Activated CD4-positive, alpha-beta T cell treated with anti-CD3 and anti-CD28 coated beads for 1 hour (primary cell): ENCODE measurements at regions not wholly inside any gene's neighbourhood (a gene's known extent, or its start where the extent isn't known, plus 50 kb on each side); places are given as distances from the start of the nearest gene placed in this dataset.
A peak's percentile ranks its signal among the peaks of the same experiment; 100 is the strongest.

Experiments
- DNase-seq: peaks from one replicate; pipeline ENCODE4 v3.0.0-alpha.2; 2020

DNA sequence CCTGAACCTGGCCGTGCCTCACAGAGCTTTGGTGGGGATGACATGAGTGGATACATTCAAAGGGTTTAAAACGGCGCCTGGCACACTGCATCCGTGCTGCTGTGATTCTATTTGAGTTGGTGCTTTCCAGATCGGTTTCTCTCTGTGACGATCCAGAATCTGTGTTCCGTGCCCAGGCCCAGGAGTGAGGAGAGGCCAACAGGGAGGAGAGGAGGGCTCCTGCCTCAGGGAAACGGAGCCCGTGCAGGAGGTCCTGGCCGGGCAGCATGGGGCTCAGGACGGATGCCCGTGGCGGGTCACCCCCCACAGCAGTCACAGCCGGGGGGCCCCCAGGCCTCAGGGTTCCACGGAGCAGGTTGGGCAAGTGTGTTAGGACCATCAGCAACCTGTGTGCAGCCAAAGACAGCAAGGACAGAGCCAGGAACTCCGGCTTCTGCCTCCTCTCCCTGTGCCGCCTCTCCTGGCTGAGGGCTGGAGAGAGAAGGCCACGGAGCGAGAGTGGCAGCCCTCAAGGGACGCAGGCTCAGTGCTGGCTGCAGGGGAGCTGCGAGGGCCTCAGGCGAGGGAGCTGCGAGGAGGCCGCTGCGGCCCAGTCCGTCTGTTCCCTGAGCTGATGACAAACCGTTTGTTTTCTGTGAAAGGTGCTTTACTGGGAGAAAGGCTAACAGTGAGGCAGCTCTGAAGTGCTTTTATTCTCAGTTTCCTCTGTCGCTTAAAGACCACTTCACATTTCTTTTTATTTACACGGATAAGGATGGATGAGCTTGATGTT lies 99.3 kb downstream of the METRNL start:
- DNase-seq: no peak

GRCh38 chr17:83179374-83179773 lies 100.0 kb downstream of the METRNL start:
- no peak for DNase-seq

DNA sequence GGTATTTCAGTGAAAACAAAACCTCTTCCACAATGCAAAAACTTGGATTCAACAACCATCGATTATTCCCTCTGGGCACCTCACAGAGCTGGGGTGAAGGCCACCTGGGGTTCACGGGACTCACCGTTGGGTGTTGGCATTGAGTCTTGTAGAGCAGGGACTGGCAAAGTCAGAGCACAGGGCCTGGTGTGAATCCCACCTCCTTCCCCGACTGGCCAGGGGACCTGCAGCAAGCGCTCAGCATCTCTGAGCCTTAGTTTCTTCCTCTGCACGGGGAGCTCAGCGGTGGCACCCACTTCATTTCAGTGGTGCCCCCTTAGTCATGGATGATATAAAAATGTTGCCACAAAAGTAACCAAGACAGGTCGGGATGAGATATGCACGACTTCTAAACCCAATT lies 100.4 kb downstream of the METRNL start:
- no peak for DNase-seq

DNA sequence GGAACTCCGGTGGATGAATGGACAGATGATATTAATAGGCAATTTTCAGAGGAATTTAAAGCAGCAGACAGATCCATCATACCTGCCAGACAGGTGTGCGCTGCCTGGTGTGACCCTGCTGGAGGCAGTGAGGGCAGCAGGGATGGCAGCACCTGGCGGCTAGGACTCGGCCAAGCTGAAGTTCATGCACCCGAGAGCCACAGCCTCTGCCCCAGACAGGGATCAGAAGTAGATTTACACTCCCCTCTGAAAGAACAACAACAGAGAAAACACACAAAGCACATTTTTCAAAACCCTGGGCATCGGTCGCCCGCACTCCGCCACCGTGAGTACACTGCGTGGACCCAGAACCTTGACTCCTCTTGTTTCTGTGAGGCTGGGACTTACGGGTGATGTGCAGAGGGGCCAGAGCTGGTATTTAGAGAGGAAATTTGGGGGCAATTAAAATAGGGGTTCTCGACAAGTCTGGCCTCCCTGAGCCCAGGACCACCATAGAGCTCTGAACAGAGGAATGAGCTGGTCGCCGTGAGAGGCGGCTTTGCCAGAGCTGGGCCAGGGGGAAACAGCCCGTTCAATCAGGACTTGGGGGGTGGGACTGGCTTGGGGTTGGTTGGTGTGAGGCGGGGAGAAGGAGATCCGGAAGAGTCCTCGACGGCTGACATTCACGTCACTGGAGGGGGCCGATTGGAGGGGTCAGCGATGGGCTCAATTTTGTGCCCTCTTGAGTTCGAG lies 101.0 kb downstream of the METRNL start:
- DNase-seq: no peak

DNA sequence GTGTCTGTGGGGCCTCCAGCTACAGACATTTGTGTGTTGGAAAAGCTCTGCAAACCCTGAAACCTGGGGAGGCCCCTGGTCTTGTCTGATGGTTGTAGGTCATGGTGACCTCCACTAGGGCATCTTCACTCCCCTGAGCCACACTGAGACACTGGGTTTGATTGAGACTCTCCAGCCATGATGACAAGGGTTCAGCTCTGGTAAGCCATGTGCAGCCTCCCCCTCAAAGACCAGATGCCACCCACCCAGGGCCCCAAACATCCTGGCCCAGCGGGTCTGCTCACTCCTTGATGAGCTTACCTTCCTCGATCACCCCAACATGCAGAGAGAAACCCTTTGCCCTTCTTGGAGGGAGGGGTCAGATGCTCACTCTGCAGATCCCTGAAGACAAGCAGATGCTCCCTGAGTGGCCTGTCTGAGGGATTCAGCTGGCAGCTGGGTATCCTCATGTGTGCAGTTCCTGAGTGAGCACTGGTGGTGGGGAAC lies 101.6 kb downstream of the METRNL start:
- no peak for DNase-seq

- DNase-seq: no peak
Measured at GRCh38 chr17:83181991-83182619, 102.7 kb downstream of the METRNL start.

GRCh38 chr17:83182620-83183101 lies 103.3 kb downstream of the METRNL start:
- DNase-seq: peak; percentile 7

GRCh38 chr17:83183145-83183948 lies 103.9 kb downstream of the METRNL start:
- DNase-seq: peak; percentile 3

DNA sequence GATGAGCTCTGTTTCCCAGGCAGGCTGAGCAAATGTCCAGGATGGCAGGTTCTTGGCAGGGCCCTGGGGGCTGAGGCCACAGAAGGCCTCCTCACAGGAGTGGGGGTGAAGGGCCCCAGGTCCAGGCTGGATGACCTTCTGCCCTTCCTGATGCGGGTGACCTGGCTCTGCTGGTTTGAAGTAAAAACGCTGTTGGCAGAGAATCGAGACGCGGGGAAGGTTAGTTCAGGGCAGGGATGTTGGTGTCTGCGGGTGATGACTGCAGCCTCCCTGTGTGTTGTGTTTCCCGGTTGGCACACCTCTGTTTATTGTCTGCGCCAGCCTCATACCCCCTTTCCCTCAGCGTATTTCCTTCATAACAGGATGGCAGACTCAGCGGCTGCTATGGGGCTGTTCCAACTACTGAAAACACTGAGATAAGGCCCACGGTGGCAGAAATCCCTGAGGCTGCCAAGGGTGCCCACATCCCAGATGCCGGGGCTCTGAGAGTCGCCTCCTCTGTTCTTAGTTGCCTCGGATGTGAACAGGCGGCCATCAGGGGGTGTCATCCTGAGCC lies 104.6 kb downstream of the METRNL start:
- DNase-seq: no peak

- no peak for DNase-seq
Measured at GRCh38 chr17:83185023-83186002, 105.9 kb downstream of the METRNL start.

DNA sequence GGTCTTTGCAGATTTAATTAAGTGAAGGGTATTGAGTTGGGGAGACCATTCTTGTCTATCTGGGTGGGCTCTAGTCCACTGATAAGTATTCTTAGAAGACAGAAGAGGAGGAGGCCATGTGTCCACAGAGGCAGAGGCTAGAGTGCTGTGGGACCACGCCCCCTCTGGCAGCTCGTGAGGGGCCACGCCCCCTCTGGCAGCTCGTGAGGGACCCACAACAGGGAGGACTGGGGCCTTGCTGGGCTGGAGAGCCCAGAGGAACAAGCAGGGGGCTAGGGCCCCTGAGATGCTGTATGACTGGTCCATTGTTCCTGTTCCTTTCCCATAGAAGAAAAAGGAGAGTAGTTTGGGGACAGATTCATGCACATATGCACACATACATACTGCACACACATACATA lies 106.8 kb downstream of the METRNL start:
- DNase-seq: no peak

DNA sequence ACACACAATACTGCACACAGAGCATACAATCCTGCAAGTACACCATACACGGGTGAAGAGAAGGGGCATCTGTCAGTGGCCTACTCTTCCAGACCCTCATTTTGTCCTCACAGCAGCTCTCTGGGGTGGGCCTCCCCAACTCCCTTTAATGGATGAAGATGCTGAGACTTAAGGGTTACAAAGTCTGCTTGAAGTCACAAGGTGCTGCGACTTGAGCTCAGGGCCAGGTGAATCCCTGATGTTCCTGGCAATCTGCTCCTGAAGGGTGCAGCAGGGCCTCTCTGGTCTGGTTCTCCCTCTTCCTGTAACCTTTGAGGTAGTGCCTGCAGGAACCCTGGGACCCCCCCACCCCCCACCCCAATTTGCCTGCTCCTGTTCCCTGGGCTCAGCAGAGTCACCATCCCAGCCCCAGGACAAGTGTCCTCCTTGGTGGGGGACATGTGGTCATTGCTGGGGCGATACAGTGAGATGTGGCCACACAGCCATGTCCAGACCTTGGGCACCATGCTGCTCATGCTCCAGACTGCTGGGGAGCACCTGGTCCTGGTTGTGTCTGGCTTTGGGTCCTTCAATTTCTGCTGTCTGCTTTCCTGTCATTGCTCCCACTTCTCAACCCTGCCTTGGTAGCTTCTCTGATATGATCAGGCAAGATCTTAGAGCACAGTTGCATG lies 107.5 kb downstream of the METRNL start:
- no peak for DNase-seq

- no peak for DNase-seq
Measured at GRCh38 chr17:83187782-83188311, 108.4 kb downstream of the METRNL start.

- peak; percentile 1 for DNase-seq
Measured at GRCh38 chr17:83189044-83190003, 109.9 kb downstream of the METRNL start.

DNA sequence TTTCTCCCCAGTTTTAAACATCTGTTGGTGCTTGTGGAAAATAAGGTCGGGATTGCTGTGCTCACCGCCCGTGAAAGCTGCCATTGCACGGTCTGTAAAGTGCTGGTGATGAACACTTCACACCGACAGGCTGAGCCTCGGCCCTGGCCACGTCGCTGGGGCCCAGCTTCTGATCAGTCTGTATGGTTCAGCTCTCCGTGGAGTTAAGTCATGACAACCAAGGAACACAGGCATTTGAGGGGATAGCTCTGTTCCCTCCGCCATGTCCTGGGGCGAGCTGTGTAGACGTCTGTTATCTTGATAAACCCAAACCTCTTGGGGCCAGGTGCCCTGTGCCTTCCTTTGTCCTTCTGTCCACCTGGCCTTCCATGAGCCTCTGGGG lies 110.6 kb downstream of the METRNL start:
- no peak for DNase-seq

- DNase-seq: no peak
Measured at GRCh38 chr17:83190601-83191387, 111.4 kb downstream of the METRNL start.

DNA sequence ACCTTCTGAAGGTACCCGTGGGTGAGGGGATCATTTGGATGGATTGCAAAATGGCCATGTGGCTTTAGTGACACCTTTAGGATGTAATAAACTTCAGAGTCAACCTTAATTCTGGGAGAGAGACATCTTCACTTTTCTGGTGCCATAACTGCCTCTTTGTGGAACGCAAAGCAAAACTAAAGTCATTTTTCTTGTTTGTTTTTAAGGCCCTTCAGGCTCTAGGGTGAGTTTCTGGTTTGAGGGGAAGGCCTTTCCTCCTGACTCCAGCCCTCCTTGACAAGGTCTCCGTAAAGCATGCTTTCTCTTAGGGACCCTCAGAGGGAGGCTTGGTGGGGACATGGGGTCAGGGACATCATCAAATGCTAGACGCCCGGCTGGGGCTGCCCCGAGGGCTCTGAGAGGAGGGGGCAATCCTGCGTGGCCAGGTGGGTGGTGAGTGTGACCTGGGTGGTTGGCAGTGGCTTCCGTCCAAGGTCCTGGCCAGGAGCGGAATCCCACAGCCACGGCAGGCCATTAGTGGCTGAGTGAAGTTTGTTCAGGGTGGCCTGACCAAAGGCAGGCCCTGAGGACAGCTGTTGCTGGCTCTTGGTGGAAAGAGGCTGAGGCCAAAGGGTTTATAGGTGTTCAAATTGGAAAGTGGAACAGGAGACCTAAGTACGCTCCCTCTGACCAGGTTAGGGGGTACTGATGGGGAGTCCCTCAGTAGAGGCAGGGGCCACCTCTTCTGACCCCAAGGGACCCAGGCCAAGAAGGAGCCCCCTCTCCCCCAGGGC lies 112.2 kb downstream of the METRNL start:
- no peak for DNase-seq
